SHP77 treated with DMSO at 0.1 percent for 48 hours (cell line): ENCODE measurements at regions not wholly inside any gene's neighbourhood (a gene's known extent, or its start where the extent isn't known, plus 50 kb on each side); places are given as distances from the start of the nearest gene placed in this dataset.

Source experiments
- DNase-seq: peaks from one replicate; lab custom pipeline; 2025; lab: John Stamatoyannopoulos, UW

DNA sequence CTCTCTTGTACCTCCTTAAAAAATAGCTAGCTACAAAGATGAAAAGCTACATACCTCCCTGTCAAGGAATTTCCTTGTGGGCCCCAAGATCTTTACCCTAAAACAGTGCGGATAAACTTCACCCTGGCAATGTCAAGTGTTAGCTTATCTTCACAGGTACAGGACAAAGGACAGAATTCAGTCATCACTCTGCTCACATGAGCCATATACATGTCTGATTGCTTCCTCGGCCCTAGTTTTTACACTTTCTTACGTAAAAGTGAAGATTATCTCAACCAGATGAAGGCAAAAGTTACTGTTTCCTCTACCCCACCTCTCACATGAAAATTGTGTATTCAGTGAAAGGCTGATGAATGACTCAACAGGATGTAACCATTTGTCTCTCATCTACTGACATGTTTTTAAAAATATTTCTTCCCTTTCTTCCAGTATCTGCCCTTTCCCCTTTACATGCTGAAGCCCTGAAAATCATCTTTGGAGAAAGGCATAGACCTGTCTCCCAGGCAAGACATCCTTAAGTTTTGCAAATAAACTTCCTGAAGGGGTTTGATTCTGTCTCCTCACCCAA lies 890.1 kb downstream of the GALC start:
- DNase-seq = no peak

GRCh38 chr14:87097015-87097414 lies 896.0 kb downstream of the GALC start:
- DNase-seq = no peak

- no peak for DNase-seq
Observed at GRCh38 chr14:87094913-87095312, 898.1 kb downstream of the GALC start.

- DNase-seq = no peak
Observed at GRCh38 chr14:87088588-87088987, 904.4 kb downstream of the GALC start.

- no peak for DNase-seq
Observed at GRCh38 chr14:87087881-87088280, 905.1 kb downstream of the GALC start.

GRCh38 chr14:87084908-87085307 lies 908.1 kb downstream of the GALC start:
- no peak for DNase-seq

- no peak for DNase-seq
Observed at GRCh38 chr14:87082917-87083316, 910.1 kb downstream of the GALC start.

DNA sequence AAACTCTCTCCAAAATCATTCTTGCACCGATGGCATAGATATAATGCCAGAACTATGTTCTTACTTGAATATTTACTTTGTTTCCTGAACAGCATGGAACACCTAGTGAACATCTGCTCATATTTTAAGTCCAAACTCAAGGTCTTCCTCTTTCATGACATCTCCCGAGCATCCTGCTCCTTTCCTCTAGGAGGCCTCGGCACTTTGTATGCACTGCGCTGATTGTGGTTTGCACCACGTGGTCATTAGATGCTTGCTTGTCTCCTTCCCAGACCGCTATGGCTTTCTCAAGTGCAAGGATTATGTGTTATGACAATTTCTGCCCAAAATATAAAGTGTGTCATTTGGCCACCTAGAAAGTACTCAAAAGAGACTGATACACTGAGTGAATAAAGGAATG lies 912.0 kb downstream of the GALC start:
- DNase-seq = no peak

GRCh38 chr14:87080146-87080545 lies 912.8 kb downstream of the GALC start:
- no peak for DNase-seq

- no peak for DNase-seq
Observed at GRCh38 chr14:87079416-87079815, 913.6 kb downstream of the GALC start.

- no peak for DNase-seq
Observed at GRCh38 chr14:87076922-87077321, 916.1 kb downstream of the GALC start.

DNA sequence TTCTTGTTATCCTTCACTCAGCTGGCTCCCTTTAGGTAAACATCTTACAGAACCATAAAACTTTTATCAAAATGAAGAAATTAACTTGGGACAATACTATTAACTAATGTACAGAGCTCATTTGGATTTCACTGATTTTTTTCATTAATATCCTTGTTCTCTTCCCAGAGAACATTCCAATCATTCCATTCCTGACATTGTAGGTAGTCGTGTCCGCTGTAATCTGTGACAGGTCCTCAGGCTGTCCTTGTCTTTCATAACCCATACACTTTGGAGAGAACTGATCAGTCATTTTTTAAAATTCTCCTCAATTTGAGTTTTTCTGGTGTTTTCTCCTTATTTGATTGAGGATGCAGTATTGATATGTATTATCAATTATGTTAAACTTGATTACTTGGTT lies 916.8 kb downstream of the GALC start:
- no peak for DNase-seq

GRCh38 chr14:87073880-87074570 lies 919.0 kb downstream of the GALC start:
- DNase-seq = no peak

DNA sequence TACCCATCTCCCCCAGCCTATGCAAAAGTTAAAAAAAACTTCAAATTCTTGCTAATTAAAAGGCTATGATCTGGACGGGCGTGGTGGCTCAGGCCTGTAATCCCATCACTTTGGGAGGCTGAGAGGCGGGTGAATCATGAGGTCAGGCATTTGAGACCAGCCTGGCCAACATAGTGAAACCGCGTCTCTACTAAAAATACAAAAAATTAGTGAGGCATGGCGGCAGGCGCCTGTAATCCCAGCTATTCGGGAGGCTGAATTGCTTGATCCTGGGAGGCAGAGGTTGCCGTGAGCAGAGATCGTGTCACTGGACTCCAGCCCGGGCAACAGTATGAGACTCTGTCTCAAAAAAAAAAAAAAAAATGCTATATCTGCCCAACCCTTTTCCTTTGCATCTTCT lies 925.4 kb downstream of the GALC start:
- no peak for DNase-seq

GRCh38 chr14:87067061-87067460 lies 925.9 kb downstream of the GALC start:
- DNase-seq = no peak

DNA sequence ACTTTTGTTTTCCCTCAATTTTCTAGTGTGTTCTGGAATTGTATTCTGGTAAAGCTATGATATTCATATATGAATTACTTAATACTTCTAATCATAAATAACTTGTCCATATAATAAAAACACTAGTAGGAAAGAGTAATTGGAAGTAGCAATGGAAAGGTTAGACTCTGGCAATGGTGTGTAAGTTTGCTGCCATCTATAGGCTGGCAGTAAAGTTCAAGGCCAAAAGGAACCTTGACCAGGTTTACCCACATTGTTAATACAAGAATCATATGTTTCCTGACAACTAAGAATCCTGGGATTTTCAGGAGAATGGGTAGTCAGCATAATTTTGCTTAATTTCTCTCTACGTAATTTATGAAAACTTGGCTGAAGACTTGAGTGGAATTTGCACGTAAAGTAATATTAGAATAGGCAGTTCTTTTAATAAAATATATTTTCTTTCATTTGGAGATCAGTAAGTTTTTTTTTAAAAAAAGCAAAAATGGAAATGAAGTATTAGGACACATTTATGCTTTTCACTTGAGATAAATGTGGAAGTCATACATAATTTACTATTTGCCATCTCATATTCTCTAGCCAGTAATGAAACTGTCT lies 926.7 kb downstream of the GALC start:
- DNase-seq = no peak

DNA sequence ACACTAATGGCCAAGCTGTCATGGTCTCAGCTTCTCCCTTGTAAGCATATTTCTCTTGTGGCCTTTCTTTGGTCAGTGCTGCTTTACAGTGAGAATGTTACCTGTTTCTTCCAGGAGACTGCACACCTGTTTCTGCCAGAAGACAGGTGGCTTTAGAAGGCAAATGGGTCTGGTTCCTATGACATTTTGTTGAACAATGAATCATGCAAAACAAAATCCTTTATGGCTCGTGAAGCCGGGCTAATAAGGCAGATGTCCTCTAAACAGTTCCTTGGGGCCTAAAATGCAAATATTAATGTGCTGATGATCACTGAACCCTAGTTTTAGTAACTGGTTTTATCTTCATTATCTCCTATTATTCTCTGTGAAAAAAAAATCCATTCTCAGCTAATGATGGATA lies 927.6 kb downstream of the GALC start:
- no peak for DNase-seq

DNA sequence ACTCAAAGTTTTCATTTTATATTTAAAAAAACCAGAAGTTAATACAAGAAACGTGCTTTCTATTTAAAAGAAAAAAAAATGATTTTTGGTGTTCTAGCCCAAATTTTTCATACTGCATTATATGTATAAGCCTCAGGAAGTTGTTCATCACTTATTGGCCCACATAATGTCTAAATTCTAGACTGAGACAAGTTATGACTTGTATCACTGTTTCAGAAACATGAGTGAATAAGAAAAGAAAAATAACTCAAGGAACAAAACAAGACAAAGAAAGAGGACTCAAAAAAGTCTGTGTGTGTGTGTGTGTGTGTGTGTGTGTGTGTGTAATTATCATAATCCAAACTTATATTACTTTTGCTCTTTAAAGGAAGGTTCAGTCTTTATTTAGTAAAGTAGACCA lies 929.8 kb downstream of the GALC start:
- DNase-seq = no peak

DNA sequence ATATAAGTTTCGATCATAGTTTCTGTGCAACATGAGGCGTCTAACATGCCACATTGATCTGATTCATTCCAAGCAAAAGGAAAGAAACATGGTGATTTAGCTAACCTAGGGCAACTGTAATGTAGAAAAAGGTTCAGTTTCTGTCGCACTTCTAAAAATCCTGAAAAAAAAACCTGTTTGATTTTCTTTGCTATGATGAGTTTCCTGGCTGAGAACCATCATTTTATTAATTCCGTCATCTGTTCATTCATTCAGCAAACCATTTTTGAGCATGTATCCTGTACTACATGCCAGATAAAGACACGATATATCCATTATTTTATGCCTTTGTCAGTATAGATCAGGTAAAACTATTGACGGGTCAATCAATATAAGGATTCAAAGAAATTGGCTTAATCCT lies 932.6 kb downstream of the GALC start:
- no peak for DNase-seq

DNA sequence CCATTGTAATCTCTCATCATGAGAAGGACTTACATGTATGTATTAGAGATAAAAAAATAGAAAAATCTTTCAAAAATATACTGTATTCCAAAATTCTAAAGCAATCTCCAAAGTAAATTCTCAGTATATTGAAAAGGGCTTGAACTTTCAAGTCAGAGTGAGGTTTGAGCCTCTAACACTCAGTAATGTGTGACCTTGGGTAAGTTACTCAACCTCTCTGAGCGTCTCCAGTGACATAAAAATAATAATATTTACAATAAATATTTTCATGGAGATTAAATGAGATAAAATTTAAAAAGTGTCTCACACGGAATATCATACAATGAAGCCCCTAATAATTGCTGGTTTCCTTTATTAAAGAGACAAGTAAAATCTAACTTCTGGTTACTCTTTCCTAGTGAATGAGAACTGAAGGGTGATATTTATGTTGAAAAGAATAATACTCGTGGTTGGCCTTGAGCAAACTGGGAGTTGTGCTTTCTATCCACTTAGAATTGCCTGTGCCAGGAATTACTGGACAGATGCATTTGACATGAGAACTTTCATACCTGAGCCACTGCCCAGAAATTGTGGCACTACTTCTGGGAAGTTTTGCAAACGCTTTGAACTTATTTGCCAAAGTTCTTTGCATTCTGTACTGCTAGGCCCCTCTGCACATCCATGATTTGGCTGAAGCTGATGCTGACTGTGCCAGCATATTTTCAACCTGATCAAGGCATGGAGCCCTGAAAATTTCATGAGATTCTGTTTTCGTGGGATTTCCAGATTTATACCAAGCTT lies 933.7 kb downstream of the GALC start:
- DNase-seq = no peak

DNA sequence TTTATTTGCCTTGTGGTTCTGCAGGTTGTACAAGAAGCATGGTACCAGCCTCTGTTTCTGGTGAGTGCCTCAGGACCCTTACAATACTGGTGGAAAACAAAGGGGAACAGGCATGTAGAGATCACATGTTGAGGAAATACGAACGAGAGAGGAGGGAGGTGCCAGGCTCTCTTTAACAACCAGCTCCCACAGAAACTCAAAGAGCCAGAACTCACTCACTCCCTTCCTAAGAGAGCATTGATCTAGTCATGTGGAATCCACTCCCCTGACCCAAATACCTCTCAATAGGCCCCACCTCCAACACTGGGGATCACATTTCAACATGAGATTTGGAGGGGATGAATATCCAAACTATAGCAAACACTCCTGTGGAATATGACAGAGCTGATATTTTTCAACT lies 938.0 kb downstream of the GALC start:
- no peak for DNase-seq

GRCh38 chr14:87052646-87053225 lies 940.2 kb downstream of the GALC start:
- DNase-seq = no peak

- no peak for DNase-seq
Observed at GRCh38 chr14:87050421-87050820, 942.6 kb downstream of the GALC start.
